ENCODE measurements at regions not wholly inside any gene's neighbourhood (a gene's known extent, or its start where the extent isn't known, plus 50 kb on each side); places are given as distances from the start of the nearest gene placed in this dataset.

DNA sequence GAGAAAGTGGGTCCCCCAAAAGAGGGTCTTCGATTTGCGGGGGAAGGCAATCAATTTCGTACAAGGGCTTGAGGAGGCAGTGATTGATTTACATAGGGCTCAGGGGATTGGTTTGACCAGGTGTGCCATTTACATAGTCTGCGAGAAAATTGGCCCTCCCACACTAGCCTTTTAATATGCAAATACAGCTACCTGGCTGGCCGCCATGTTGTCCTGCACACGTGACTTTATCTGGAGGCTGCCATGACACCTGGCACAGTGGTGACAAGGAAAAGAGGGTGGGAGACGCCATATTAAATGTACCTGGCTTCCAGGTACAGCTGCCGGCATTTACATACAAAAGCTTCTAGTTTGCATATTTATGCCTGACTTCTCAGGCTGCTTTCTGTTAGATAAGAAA, 1577.2 kb upstream of the LRRTM3 start:
- TF ChIP-seq, protein P1, sequence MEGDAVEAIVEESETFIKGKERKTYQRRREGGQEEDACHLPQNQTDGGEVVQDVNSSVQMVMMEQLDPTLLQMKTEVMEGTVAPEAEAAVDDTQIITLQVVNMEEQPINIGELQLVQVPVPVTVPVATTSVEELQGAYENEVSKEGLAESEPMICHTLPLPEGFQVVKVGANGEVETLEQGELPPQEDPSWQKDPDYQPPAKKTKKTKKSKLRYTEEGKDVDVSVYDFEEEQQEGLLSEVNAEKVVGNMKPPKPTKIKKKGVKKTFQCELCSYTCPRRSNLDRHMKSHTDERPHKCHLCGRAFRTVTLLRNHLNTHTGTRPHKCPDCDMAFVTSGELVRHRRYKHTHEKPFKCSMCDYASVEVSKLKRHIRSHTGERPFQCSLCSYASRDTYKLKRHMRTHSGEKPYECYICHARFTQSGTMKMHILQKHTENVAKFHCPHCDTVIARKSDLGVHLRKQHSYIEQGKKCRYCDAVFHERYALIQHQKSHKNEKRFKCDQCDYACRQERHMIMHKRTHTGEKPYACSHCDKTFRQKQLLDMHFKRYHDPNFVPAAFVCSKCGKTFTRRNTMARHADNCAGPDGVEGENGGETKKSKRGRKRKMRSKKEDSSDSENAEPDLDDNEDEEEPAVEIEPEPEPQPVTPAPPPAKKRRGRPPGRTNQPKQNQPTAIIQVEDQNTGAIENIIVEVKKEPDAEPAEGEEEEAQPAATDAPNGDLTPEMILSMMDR (conservative IDR thresholded peaks at IDR 0.05; ENCODE audit: low read depth, low read length): no peak
- no peak for TF ChIP-seq EZH2 (IDR thresholded peaks at IDR 0.05; ENCODE audit: borderline replicate concordance, low read depth, low read length, poor library complexity, severe bottlenecking)

All from A673 (cell line).